NT2/D1 (cell line): ENCODE measurements at regions not wholly inside any gene's neighbourhood (a gene's known extent, or its start where the extent isn't known, plus 50 kb on each side); places are given as distances from the start of the nearest gene placed in this dataset.

Source experiments
- DNase-seq: peaks from one replicate; pipeline ENCODE4 v3.0.0-alpha.2; 2011; ENCODE audit warnings: low read depth, low spot score
- H3K27me3 ChIP-seq: 2 replicates; pipeline ENCODE4 v1.6.0; 2011; ENCODE audit warnings: mild to moderate bottlenecking; ENCODE audit not compliant: insufficient read length, insufficient read depth
- H3K36me3 ChIP-seq: 2 replicates; pipeline ENCODE4 v1.6.1; 2011; ENCODE audit warnings: mild to moderate bottlenecking, low read length, mixed read lengths; ENCODE audit not compliant: insufficient read depth, insufficient read length
- H3K4me1 ChIP-seq: 2 replicates; pipeline ENCODE4 v1.5.1; 2011; ENCODE audit not compliant: insufficient read depth, insufficient read length
- H3K4me3 ChIP-seq: 2 replicates; pipeline ENCODE4 v1.5.1; 2011; ENCODE audit warnings: low read depth; ENCODE audit not compliant: insufficient read length
- H3K9ac ChIP-seq: 2 replicates; pipeline ENCODE4 v1.6.0; 2011; ENCODE audit warnings: low read depth; ENCODE audit not compliant: insufficient read length
- H3K9me3 ChIP-seq: 2 replicates; pipeline ENCODE4 v1.5.1; 2011; ENCODE audit warnings: mild to moderate bottlenecking, low read length; ENCODE audit not compliant: insufficient read depth
- SUZ12 ChIP-seq: IDR thresholded peaks from 2 replicates; pipeline ENCODE4 v1.6.1; 2011; ENCODE audit not compliant: insufficient read length, insufficient read depth; ENCODE audit errors: extremely low read depth
- YY1 ChIP-seq: IDR thresholded peaks from 2 replicates; pipeline ENCODE4 v1.6.1; 2011; ENCODE audit not compliant: insufficient read length, insufficient read depth
- ZNF274 ChIP-seq: IDR thresholded peaks from 2 replicates; pipeline ENCODE4 v1.6.1; 2011; ENCODE audit warnings: mild to moderate bottlenecking, low read depth, low read length

GRCh38 chr6:1144842-1145767 lies 166.8 kb upstream of the FOXQ1 start:
- Histone ChIP-seq H3K27me3 (no peaks in the 10 kb centered on the region), H3K9me3 (no peaks in the 10 kb centered on the region), H3K36me3 (no peaks in the 10 kb centered on the region), H3K4me3 (no peak overlapping the region), H3K4me1 (peaks cover 4% of the 10 kb centered on the region), H3K9ac (no peak overlapping the region)
- no peak for DNase-seq
- TF ChIP-seq SUZ12 (no peak), ZNF274 (no peak), YY1 (no peak)

- Histone ChIP-seq H3K4me1 (peaks cover 4% of the 10 kb centered on the region), H3K27me3 (no peaks in the 10 kb centered on the region), H3K4me3 (no peak overlapping the region), H3K36me3 (no peaks in the 10 kb centered on the region), H3K9me3 (0 out of 2 replicates have a peak, but pooled peaks cover 3% of the 10 kb centered on the region), H3K9ac (no peak overlapping the region)
- DNase-seq = no peak
- TF ChIP-seq YY1 (no peak), ZNF274 (no peak), SUZ12 (no peak)
These were observed 168.2 kb upstream of the FOXQ1 start for GRCh38 chr6:1143655-1144054.

- Histone ChIP-seq H3K9ac (no peak overlapping the region), H3K4me3 (no peak overlapping the region), H3K9me3 (0 out of 2 replicates have a peak, but pooled peaks cover 3% of the 10 kb centered on the region), H3K27me3 (no peaks in the 10 kb centered on the region), H3K36me3 (no peaks in the 10 kb centered on the region), H3K4me1 (no peaks in the 10 kb centered on the region)
- TF ChIP-seq YY1 (no peak), SUZ12 (no peak), ZNF274 (no peak)
- no peak for DNase-seq
These were observed 172.6 kb upstream of the FOXQ1 start for GRCh38 chr6:1139155-1139890.

- Histone ChIP-seq H3K4me1 (no peaks in the 10 kb centered on the region), H3K36me3 (no peaks in the 10 kb centered on the region), H3K27me3 (no peaks in the 10 kb centered on the region), H3K9me3 (0 out of 2 replicates have a peak, but pooled peaks cover 3% of the 10 kb centered on the region), H3K9ac (no peak overlapping the region), H3K4me3 (no peak overlapping the region)
- no peak for TF ChIP-seq ZNF274
- no peak for TF ChIP-seq SUZ12
- no peak for TF ChIP-seq YY1
- no peak for DNase-seq
These were observed 174.0 kb upstream of the FOXQ1 start for GRCh38 chr6:1137849-1138248.

- TF ChIP-seq YY1 (no peak), ZNF274 (no peak), SUZ12 (no peak)
- H3K9ac ChIP-seq = no peak overlapping the region
- 0 out of 2 replicates have a peak, but pooled peaks cover 3% of the 10 kb centered on the region for H3K9me3 ChIP-seq
- no peaks in the 10 kb centered on the region for H3K36me3 ChIP-seq
- no peak overlapping the region for H3K4me3 ChIP-seq
- H3K27me3 ChIP-seq = no peaks in the 10 kb centered on the region
- H3K4me1 ChIP-seq = no peaks in the 10 kb centered on the region
- no peak for DNase-seq
These were observed 175.1 kb upstream of the FOXQ1 start for GRCh38 chr6:1136827-1137226.

- H3K4me3 ChIP-seq = no peak overlapping the region
- no peak overlapping the region for H3K9ac ChIP-seq
- TF ChIP-seq ZNF274 (no peak), YY1 (no peak), SUZ12 (no peak)
- no peaks in the 10 kb centered on the region for H3K36me3 ChIP-seq
- no peaks in the 10 kb centered on the region for H3K4me1 ChIP-seq
- no peak for DNase-seq
- 0 out of 2 replicates have a peak, but pooled peaks cover 3% of the 10 kb centered on the region for H3K9me3 ChIP-seq
- H3K27me3 ChIP-seq = no peaks in the 10 kb centered on the region
These were observed 175.5 kb upstream of the FOXQ1 start for GRCh38 chr6:1136415-1136774.

- H3K4me3 ChIP-seq = no peak overlapping the region
- no peaks in the 10 kb centered on the region for H3K27me3 ChIP-seq
- no peak for DNase-seq
- no peaks in the 10 kb centered on the region for H3K36me3 ChIP-seq
- TF ChIP-seq YY1 (no peak), ZNF274 (no peak), SUZ12 (no peak)
- no peak overlapping the region for H3K9ac ChIP-seq
- 0 out of 2 replicates have a peak, but pooled peaks cover 3% of the 10 kb centered on the region for H3K9me3 ChIP-seq
- no peaks in the 10 kb centered on the region for H3K4me1 ChIP-seq
These were observed 176.0 kb upstream of the FOXQ1 start for GRCh38 chr6:1135726-1136414.
